PC-9 (cell line): ENCODE measurements at regions not wholly inside any gene's neighbourhood (a gene's known extent, or its start where the extent isn't known, plus 50 kb on each side); places are given as distances from the start of the nearest gene placed in this dataset.

Experiments used
- CTCF ChIP-seq: fragments of 200-600 bp; sonication (generic); conservative IDR thresholded peaks from 2 replicates; pipeline ENCODE4 v1.6.1; 2017; ENCODE audit warnings: mixed run types, antibody characterized with exemption, mild to moderate bottlenecking, moderate library complexity
- EZH2 ChIP-seq: fragments of 200-600 bp; sonication (generic); IDR thresholded peaks from 2 replicates; pipeline ENCODE4 v1.8.0; 2017; ENCODE audit warnings: antibody characterized with exemption, low read depth

DNA sequence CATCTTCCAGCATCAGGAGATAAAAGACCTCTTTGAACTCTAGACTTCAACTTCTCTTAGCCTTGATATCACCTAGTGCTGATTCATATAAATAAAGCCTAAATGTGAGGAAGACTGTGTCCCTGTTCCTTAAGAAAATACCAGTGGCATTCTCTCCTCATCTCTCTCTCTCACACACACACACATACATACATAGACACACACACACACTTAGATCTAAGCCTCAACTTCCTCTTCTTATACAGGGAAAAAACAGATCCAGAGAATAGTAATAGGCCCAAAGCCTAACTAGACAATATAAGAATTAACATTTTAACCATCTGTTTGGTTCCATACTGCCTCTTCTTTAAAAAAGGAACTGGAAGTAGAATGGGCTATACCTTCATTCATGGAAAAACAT lies 195.3 kb upstream of the NR4A3 start:
- TF ChIP-seq CTCF (no peak), EZH2 (no peak)
